SK-N-SH treated with all-trans-retinoic acid at 6 μM for 48 hours (cell line): ENCODE measurements at regions not wholly inside any gene's neighbourhood (a gene's known extent, or its start where the extent isn't known, plus 50 kb on each side); places are given as distances from the start of the nearest gene placed in this dataset.

Experiments
- CREB5 ChIP-seq: fragments of 250-450 bp; sonication (Bioruptor Pico); IDR thresholded peaks from 2 replicates; pipeline ENCODE4 v1.5.1; 2020; ENCODE audit warnings: low read depth, mild to moderate bottlenecking, moderate library complexity
- RARB ChIP-seq: fragments of 250-450 bp; sonication (Bioruptor Pico); IDR thresholded peaks from 2 replicates; pipeline ENCODE4 v1.8.0; 2021; ENCODE audit warnings: mild to moderate bottlenecking, moderate library complexity
- TF ChIP-seq, protein P1 (sequence below): fragments of 250-450 bp; sonication (Bioruptor Pico); IDR thresholded peaks from 2 replicates; pipeline ENCODE4 v1.8.0; 2020; ENCODE audit warnings: mild to moderate bottlenecking, moderate library complexity, borderline replicate concordance

GRCh38 chr2:128787616-128788015 is 468.9 kb upstream of the HS6ST1 start:
- TF ChIP-seq RARB (CRISPR knock-in tag) (no peak), CREB5 (no peak)
- TF ChIP-seq, protein P1, sequence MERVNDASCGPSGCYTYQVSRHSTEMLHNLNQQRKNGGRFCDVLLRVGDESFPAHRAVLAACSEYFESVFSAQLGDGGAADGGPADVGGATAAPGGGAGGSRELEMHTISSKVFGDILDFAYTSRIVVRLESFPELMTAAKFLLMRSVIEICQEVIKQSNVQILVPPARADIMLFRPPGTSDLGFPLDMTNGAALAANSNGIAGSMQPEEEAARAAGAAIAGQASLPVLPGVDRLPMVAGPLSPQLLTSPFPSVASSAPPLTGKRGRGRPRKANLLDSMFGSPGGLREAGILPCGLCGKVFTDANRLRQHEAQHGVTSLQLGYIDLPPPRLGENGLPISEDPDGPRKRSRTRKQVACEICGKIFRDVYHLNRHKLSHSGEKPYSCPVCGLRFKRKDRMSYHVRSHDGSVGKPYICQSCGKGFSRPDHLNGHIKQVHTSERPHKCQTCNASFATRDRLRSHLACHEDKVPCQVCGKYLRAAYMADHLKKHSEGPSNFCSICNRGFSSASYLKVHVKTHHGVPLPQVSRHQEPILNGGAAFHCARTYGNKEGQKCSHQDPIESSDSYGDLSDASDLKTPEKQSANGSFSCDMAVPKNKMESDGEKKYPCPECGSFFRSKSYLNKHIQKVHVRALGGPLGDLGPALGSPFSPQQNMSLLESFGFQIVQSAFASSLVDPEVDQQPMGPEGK (CRISPR knock-in tag), result no peak
